ENCODE measurements at regions not wholly inside any gene's neighbourhood (a gene's known extent, or its start where the extent isn't known, plus 50 kb on each side); places are given as distances from the start of the nearest gene placed in this dataset.

DNA sequence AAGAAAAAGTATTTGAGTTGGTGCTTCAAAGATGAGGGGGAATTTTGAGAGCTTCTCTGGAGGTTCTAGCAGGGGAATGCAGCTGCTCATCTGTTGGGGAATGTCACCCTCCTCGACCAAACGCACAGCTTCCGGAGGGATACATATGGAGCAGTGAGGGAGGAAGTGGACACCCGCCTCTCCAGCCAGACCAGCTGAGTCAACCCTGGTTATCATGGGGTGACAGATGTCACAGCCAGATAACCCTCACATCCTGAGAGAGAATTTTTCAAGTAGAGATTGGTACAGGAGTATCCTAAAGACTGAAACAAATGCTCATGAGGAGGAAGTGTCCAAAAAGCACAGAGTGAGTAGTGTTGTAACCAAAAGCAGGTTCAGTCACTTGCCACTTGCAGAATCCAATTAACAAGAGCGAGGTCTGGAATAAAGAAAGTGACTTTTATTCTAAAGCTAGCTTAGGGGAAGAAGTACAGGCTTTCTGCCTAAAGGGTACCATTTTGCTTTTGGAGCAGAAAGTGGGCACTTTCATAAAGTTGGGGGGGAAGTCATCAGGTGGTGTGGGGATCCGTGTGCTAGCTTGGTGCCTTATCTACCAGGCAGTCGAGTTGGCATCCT is 395.2 kb downstream of the RAD51AP2 start:
- DNase-seq: no peak

DNA sequence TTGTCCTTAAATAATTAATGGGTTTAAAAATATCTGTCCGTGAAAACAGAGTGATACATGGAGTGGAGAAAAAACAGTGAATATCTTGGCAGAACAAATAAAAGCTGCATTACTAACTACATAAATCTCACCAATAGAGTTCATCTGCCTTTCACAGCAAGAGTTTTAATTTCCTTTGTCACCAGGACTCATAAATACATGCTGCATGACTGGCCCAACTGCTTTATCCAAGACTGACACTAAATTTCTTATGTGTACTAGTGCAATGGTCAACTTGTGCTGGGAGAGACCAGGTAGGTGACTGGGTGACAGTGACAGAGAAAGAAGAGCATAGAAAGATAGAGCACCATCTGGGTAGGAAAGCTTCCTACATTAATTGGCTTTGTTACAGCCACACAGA is 402.8 kb downstream of the RAD51AP2 start:
- no peak for DNase-seq

DNA sequence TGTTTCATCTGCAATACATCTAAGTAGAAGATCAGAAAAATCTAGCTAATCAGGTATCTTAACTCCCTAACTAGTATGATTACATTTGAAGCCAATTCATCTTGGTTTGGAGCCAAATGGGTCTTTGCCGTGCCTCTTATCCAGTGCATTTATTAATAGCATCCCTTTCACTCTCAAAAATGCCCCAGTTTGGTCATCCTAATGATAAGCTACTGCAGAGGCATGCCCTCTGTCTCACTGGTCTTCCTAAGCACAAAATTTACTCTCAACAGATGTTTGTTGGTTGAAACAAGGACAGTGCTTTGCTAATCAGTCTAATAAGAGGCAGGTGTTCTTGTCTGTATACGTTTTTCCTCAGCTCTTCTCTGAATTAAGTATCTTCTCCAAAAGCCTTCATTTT is 403.2 kb downstream of the RAD51AP2 start:
- no peak for DNase-seq

DNA sequence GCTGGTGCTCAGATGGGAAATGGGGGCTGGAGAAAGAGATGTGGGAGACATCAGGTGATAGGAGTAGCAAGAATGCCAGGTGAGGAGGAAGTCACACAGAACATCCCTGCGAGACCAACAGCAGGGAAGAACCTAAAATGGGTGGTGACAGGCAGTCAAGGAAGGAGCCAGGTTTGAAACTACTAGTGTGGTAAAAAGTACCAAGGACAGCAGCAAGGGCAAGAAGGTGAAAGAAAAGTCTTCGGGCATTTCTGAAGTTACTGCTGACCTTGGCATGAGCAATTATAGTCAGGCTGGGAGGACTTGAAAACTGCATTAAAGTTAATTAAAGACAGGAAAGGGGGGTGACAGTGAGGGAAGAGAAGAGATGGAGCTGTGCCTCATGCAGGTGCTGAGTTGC is 410.4 kb downstream of the RAD51AP2 start:
- no peak for DNase-seq

DNA sequence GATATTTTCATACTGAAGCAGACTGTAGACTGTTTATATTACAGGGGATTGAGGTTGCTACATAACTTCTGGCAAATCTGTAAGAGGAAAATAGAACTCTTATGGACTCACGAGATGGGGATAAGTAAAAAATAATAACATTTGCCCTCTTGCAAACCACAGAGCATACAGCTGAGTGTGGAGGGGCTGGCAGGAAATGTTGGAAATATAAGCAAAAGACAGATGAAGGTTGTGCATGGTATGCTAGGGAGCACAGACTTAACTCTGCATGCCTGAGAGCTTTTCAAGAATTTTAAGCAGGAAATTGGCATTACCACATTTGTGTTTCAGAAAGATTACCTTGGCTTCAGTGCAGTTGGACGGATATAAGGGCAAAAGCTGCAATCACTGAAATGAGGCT is 411.1 kb downstream of the RAD51AP2 start:
- DNase-seq: no peak

DNA sequence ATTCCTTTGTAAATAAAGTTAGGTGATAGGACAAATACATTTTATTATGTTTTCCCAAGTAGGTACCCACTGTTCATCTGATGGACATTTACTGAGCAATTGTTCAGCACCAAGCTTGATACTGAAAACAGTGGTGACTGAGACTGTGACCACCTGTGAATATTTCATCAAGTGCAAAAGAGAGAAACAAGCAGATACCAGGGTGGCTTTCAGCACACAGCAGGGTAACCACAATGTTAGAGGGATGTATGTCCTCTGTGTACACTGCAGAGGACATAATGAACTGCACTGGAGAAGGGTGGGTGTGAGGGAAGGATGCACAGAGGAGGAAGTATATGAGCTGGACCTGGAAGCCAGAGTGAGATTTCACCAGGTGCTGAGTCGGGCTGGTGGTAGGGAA is 411.8 kb downstream of the RAD51AP2 start:
- no peak for DNase-seq

DNA sequence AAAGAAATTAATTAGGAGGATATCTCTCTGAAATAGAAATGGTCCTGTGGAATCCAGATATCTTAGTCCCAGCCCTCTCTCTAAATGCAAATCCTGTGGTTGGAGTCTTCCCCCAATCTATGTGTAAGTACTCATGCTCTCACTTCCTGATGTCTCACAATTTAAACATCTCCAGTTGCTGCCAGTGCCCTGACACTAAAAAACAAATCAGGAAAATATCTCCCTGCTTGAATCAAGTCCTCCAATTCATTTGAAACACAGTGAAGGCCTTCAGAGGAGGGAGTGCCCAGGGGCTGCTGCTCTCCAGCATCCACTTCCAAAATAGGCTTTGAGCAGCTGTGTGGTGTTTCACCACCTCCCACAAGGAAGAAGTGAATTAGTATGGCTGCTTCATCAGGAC is 413.8 kb downstream of the RAD51AP2 start:
- no peak for DNase-seq

DNA sequence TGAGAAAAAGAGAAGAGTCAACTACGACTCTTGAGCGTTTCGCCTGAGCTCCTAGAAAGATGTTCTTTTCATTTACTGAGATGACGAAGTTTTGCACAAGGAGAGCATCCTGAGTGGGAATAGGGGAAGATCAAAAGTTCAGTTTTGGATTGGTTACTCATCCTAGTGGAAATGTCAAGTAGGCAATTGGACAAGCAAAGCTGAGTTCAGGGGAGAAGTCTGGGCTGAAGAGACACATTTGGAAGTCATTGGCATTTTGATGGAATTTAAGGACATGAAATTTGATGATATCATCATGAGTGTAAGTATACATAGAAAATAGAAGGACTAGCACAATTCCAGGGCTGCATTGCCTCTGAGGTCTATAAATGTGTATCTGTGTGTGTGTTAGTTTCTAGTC is 416.6 kb downstream of the RAD51AP2 start:
- DNase-seq: no peak

DNA sequence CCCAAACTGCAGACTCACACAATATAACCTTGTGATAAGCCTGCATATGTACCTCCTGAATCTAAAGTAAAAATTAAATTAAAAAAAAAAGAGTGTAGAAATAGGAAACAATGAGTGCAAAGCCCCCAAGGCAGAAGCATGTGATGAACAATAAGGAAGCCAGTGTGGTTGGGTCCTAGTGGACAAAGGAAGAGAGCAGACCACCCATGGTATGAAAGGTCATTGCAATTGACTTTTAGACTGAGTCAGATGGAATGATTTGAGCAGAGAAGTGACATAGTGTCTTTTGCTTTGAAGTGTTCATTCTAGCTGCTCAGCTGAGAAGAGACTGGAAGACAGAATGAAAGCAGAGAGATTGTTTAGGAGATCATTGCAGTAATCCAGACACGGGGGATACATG is 417.1 kb downstream of the RAD51AP2 start:
- DNase-seq: no peak

DNA sequence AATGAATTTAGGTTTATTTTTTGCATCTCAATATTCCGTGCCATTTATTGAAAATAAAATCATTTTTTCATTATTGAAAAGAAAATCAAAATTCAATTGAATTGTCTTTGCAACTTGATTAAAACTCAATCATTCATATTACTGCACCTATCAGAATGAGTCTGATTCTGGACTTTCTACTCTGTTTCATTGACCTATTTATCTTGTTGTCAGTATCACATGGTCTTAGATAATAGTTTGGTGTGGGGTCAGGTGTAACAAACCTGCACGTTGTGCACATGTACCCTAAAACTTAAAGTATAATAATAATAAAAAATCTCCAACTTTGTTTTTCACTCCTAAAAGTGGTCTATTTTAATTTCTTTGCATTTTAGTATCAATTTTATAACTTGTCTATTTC is 422.9 kb downstream of the RAD51AP2 start:
- no peak for DNase-seq

DNA sequence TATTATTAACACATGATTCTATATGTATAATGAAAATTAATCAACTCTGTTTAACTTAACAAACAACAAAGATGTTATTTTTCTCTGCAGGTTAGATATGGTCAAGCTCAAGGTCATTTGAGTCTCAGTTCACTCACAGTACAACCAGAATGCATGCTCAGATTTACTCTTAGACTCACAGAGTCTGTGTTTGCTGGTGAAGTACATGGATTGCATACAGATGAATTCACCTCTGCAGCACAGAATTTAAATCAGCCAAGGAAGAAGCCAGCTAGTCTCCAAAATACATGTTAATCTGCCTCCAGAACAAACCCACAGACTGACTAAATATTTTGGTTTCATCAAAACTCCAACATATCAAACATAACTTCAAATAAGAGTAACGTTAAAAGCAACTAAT is 424.5 kb downstream of the RAD51AP2 start:
- DNase-seq: no peak

DNA sequence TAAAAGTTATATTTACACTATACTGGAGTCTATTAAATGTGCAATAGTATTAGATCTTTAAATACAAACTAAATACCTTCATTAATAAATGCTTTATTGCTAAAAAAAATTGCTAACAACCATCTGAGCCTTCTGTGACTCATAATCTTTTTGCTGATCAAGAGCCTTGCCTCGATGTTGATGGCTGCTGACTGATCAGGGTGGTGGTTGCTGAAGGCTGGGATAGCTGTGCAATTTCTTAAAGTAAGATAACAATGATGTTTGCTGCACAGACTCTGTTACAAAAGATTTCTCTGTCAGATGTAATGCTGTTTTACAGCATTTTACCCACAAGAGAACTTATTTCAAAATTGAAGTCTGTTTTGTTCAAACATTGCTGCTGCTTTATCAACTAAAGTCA is 421.4 kb upstream of the CYRIA start:
- DNase-seq: no peak

DNA sequence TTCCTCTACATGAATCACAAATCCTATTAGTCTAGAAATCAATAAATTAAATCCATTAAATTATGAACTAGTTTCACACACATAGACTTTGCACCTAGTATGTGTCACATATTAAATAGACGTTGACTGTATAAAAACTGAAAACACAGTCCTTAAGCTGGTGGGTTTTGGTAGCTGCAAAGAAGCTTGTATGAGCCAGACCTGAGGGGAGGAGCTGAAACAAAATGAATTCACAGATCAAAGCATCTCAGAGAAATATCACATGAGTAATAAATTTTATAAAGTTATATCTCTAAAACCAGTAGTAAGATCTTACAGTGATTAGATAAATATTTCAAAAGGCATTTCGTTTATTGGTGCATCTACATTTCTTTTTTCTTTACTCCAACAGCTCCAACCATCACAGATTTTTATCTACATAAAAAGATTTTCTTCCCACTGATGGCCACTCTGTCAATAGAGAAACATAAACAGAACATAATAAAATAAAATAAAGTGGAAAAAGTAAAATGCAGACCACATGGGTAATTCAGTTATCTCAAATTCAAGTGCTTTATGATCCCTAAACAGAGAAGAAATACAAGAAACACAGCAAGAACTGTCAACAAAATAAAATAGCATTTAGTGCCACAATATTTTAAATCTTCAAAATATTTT is 420.0 kb upstream of the CYRIA start:
- no peak for DNase-seq

DNA sequence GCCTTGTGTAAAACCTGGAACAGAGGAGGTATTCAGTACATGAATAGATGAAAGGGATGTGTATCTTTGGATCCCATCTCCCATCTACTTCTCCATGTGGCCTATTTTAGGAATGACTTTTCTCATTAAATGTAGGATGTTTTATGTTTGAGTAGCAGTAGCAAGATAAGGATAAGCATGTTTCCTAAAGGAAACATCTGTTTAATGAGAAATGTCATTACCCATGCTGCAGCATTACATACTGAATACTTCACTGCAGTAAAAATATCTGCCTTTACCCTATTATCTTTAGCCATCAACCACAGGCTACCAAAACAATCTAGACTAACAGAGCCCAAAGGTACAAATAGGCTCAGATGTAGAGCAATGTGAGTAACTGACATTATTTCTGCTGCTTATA is 419.2 kb upstream of the CYRIA start:
- DNase-seq: no peak

DNA sequence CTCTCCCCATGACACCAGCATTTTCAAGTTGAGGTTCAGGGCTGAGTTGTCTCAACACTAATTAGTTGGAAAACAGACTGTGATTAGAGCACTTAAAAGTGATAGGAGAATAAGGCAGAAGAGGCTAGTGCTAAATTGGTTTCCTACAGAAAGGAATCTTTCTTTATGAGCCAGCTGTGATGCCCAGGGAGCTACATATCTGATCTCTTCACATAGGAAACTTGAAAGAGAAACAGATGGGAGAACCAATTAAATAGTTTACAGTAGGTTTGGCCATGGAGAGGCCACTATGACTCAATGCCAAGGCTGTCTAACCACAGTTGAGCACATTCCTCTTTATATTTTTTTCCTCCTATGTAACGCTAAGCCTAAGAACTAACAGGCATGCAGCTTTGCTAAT is 418.3 kb upstream of the CYRIA start:
- no peak for DNase-seq

DNA sequence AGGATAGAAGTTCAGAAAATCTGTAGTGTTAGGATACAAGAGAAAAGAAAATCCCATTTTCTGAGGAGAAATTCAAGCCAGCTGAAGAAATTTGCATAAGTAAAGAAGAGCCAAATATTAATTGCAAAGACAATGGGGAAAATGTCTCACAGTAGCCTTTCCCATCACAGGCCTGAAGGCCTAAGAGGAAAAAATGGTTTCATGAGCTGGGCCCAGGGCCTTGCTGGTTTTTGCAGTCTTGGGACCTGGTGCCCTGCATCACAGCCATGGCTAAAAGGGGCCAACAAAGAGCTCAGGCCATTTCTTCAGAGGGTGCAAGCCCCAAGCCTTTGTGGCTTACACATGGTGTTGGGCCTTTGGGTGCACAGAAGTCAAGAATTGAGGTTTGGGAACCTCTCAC is 413.6 kb upstream of the CYRIA start:
- DNase-seq: no peak

DNA sequence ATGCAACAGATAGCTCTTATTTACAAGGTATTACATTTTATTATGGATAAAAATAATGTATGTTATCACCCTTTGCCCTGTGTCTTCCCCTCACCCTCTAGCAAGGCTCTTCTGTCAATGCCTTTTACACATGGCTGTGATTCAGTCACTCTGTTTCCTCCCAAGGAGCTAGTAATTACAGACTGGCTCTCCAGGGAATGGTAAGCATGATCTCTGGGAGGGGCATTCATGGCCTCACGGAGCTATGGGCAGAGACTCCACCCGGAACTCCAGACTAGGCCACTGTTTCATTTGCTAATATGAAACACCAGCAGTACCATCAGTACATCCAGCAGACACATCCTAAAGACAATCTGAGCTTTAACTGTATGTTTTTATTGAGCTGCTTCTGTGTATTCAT is 410.9 kb upstream of the CYRIA start:
- no peak for DNase-seq

DNA sequence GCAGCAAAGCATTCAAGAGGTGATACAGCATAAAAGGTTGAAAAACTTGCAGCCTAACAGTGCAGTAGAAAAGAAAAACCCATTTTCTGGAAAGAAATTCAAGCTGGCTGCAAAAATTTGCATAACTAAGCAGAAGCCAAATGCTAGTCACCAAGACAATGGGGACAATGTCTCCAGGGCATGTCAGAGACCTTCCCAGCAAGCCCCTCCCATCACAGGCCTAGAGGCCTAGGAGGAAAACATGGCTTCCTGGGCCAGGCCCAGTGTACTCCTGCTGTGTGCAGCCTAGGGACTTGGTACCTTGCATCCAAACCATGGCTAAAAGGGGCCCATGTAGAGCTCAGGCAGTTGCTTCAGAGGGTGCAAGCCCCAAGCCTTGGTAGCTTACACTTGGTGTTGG is 405.1 kb upstream of the CYRIA start:
- no peak for DNase-seq

DNA sequence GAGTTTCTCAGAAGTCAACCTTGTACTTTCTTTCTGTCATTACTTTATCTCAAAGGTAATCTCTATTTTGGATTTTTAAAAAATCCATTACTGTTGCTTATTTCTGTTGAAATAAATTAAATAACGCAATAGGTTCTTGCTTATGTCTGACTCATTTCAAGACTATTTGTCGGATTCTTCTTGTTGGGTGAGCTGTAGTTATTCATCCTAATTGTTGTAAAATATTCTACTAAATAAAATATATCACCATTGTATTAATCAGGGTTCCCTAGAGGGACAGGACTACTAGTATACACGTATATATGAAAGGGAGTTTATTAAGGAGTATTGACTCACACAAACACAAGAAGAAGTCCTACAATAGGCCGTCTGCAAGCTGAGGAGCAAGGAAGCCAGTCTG is 403.9 kb upstream of the CYRIA start:
- DNase-seq: no peak

DNA sequence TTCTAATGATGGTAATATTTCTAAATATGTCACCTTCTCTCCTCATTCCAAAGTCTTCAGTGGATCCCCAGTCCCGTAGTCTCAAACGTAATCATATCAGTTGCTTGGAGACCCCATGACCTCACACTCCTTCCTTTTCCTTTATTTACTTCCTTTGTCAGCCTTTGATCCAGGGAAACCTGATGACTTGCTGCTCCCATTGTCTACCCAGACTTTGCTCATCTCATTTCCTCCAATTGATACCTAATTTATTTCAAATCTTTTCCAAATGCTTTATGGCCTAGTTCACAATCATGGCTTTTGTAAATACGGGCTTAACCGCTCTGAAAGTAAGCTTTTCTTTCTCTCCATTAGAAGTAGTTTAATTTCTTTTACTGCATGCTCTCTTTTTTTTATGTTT is 402.4 kb upstream of the CYRIA start:
- no peak for DNase-seq

DNA sequence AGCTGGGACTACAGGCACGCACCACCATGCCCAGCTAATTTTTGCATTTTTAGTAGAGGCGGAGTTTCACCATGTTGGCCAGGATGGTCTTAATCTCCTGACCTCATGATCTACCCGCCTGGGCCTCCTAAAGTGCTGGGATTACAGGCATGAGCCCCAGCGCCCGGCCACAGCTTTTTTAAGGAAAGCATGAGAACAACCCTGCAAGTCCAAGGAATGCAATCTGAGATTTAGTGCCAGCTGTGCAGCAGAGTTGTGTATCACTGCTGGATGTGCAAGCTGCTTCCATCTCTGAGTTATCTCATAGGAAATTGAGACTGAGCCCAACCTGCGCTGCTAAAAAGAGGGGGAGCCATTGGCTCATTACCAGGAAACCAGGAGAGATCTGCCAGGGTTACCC is 399.9 kb upstream of the CYRIA start:
- DNase-seq: no peak

DNA sequence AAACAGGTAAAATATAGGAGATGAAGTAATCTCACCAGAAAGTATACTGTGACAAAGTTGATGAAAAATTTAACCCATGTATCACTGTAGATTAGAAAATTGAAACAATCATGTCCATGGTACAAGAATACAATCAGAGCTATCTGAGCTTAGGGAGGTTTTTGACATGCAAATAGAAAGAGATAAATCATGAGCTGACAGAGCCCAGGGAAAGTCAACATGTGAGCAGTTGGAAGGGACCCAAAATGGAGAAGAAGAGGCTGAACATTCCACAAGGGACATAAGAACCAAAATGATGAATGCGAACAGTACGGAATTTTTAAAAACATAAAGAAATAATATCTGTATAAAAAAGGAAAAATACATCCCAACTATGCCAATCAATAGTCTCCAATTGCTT is 395.4 kb upstream of the CYRIA start:
- DNase-seq: no peak

DNA sequence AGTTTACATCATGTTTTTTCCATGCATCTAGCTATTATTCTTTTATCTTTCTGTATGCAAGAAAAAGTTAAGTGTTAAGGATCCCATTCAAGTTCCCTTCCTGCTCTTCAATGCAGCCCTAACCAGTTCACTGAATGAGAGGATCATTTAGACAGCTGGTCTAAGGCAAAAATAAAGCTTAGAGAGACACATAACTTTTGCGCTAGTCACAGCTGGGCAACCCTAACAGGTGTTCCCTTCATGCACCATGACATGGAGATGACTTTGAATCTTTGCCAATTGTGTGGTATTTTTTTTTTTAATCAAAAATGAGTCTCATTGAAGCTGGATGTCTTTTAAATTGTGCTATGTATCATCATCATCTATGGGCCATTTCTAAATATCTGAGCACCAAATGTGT is 393.8 kb upstream of the CYRIA start:
- no peak for DNase-seq

DNA sequence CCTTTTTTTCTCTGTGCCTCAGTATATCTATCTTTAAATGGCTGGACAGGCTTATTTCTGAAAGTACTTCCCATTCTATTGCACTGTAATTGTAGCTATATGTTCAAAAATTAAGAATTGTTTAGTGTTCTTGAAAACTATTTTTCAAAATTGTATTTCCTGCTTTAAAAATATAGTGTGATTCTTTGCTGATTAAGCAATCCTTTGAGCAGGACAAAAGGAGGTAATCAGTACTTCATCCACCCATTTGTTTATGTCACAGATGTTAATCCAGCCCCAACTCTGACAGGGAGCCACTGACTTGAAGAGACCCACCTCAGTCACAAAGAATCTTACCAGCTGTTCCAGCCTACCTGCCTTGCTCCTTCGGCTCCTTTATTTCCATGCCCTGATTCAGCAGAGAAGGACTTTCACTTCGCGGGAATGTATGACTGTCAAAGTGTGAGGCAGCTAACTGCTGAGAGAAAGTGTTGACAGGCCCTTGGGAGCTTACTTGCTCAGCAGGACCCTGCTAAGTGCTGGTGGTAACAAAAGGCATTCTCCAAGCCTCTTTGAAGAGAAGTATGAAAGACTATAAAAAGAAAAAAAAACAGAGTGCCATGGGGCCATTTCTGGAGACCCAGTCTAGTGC is 393.3 kb upstream of the CYRIA start:
- no peak for DNase-seq
